Smooth muscle cell (in vitro differentiated cells): ENCODE measurements at regions not wholly inside any gene's neighbourhood (a gene's known extent, or its start where the extent isn't known, plus 50 kb on each side); places are given as distances from the start of the nearest gene placed in this dataset.
A peak's percentile ranks its signal among the peaks of the same experiment; 100 is the strongest.
"Not testable (repeated sequence)": the region's sequence is repeated elsewhere in the genome, so short reads cannot be mapped to it uniquely, and the experiment has no call there.

Source experiments
- DNase-seq: peaks from one replicate; lab custom pipeline; 2025; ENCODE audit not compliant: unreplicated experiment; lab: John Stamatoyannopoulos, UW
- H2AFZ ChIP-seq: fragments of 200-600 bp; sonication (generic); 2 replicates; pipeline ENCODE4 v1.6.0; 2016; ENCODE audit warnings: antibody characterized with exemption, low read depth, mild to moderate bottlenecking
- H3F3A ChIP-seq: fragments of 200-600 bp; sonication (generic); 2 replicates; pipeline ENCODE4 v1.6.0; 2017; ENCODE audit warnings: antibody characterized with exemption, low read depth
- H3K27ac ChIP-seq: fragments of 200-600 bp; sonication (generic); 2 replicates; pipeline ENCODE4 v1.5.1; 2016; ENCODE audit warnings: low read depth, mild to moderate bottlenecking
- H3K27me3 ChIP-seq: fragments of 200-600 bp; sonication (generic); 2 replicates; pipeline ENCODE4 v1.6.1; 2016; ENCODE audit warnings: low read depth, mild to moderate bottlenecking
- H3K36me3 ChIP-seq: fragments of 200-600 bp; sonication (generic); 2 replicates; pipeline ENCODE4 v1.5.1; 2016; ENCODE audit warnings: low read depth
- H3K4me1 ChIP-seq: fragments of 200-600 bp; sonication (generic); 2 replicates; pipeline ENCODE4 v1.5.1; 2016; ENCODE audit warnings: low read depth
- H3K4me2 ChIP-seq: fragments of 200-600 bp; sonication (generic); 2 replicates; pipeline ENCODE4 v1.6.0; 2016; ENCODE audit warnings: mild to moderate bottlenecking
- H3K4me3 ChIP-seq: fragments of 200-600 bp; sonication (generic); 2 replicates; pipeline ENCODE4 v1.5.1; 2016; ENCODE audit warnings: mild to moderate bottlenecking
- H3K79me2 ChIP-seq: fragments of 200-600 bp; sonication (generic); 2 replicates; pipeline ENCODE4 v1.6.0; 2016; ENCODE audit warnings: low read depth, mild to moderate bottlenecking
- H3K9ac ChIP-seq: fragments of 200-600 bp; sonication (generic); 2 replicates; pipeline ENCODE4 v1.6.0; 2016; ENCODE audit warnings: low read depth
- H3K9me3 ChIP-seq: fragments of 200-600 bp; sonication (generic); replicated peaks from 2 replicates; pipeline ENCODE4 v1.5.1; 2016; ENCODE audit warnings: low read depth
- H4K20me1 ChIP-seq: fragments of 200-600 bp; sonication (generic); 2 replicates; pipeline ENCODE4 v1.6.0; 2016; ENCODE audit warnings: low read depth
- CTCF ChIP-seq: fragments of 200-600 bp; sonication (generic); IDR thresholded peaks from 2 replicates; pipeline ENCODE4 v1.5.1; 2017; ENCODE audit warnings: borderline replicate concordance, mild to moderate bottlenecking, antibody characterized with exemption; ENCODE audit not compliant: insufficient read depth, poor library complexity, severe bottlenecking
- WGBS: methylation state at CpG from one replicate; pipeline ENCODE4 v1.1.7; 2016; ENCODE audit warnings: low lambda C conversion rate; 5-methylcytosine and 5-hydroxymethylcytosine counted together

- WGBS: 35% methylated on average over 1 of the region's 1 CpG
Measured at GRCh38 chr6:67952121-67952520, 683.0 kb upstream of the ADGRB3 start.

DNA sequence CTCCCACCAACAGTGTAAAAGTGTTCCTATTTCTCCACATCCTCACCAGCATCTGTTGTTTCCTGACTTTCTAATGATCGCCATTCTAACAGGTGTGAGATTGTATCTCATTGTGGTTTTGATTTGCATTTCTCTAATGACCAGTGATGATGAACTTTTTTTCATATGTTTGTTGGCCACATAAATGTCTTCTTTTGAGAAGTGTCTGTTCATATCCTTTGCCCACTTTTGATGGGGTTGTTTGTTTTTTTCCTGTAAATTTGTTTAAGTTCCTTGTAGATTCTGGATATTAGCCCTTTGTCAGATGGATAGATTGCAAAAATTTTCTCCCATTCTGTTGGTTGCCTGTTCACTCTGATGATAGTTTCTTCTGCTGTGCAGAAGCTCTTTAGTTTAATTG lies 687.3 kb upstream of the ADGRB3 start:
- not testable (repeated sequence) for H3K4me2 ChIP-seq, H2AFZ ChIP-seq, H3K9me3 ChIP-seq, H3K9ac ChIP-seq, H3K4me1 ChIP-seq, H3K4me3 ChIP-seq, H3K27ac ChIP-seq, H3K27me3 ChIP-seq, H3K79me2 ChIP-seq, DNase-seq, H4K20me1 ChIP-seq, H3K36me3 ChIP-seq, H3F3A ChIP-seq
- 81% methylated on average over 1 of the region's 1 CpG for WGBS

More at GRCh38 chr6:67952121-67952520, 683.0 kb upstream of the ADGRB3 start:
- DNase-seq: no peak
- Histone ChIP-seq H3K27me3 (no peaks in the 10 kb centered on the region), H3K4me2 (peak overlapping the region; percentile 36), H3K27ac (no peak overlapping the region), H3F3A (no peaks in the 10 kb centered on the region), H4K20me1 (no peaks in the 10 kb centered on the region), H3K9ac (no peak overlapping the region), H3K9me3 (no peaks in the 10 kb centered on the region), H3K79me2 (no peaks in the 10 kb centered on the region), H3K4me1 (no peaks in the 10 kb centered on the region), H3K4me3 (no peak overlapping the region), H3K36me3 (no peaks in the 10 kb centered on the region), H2AFZ (no peak overlapping the region)
- TF ChIP-seq CTCF: no peak

GRCh38 chr6:67935976-67936477 lies 699.1 kb upstream of the ADGRB3 start:
- H3K27me3 ChIP-seq: no peaks in the 10 kb centered on the region
- H2AFZ ChIP-seq: no peak overlapping the region
- no peak overlapping the region for H3K4me3 ChIP-seq
- WGBS: 80% methylated on average over 2 of the region's 2 CpGs
- no peaks in the 10 kb centered on the region for H3K79me2 ChIP-seq
- H3K4me1 ChIP-seq: no peaks in the 10 kb centered on the region
- no peak for DNase-seq
- H3K27ac ChIP-seq: no peak overlapping the region
- no peaks in the 10 kb centered on the region for H3F3A ChIP-seq
- H3K9ac ChIP-seq: no peak overlapping the region
- no peaks in the 10 kb centered on the region for H3K9me3 ChIP-seq
- no peaks in the 10 kb centered on the region for H3K36me3 ChIP-seq
- no peaks in the 10 kb centered on the region for H4K20me1 ChIP-seq
- H3K4me2 ChIP-seq: no peak overlapping the region
- TF ChIP-seq CTCF: no peak

GRCh38 chr6:67933278-67933677 lies 701.8 kb upstream of the ADGRB3 start:
- no peaks in the 10 kb centered on the region for H3K79me2 ChIP-seq
- no peaks in the 10 kb centered on the region for H3K9me3 ChIP-seq
- no peak overlapping the region for H3K9ac ChIP-seq
- no peaks in the 10 kb centered on the region for H3K27me3 ChIP-seq
- H3K36me3 ChIP-seq: no peaks in the 10 kb centered on the region
- 42% methylated on average over 1 of the region's 1 CpG for whole genome bisulfite sequencing
- H3K4me1 ChIP-seq: no peaks in the 10 kb centered on the region
- no peak for TF ChIP-seq CTCF
- no peak overlapping the region for H3K4me2 ChIP-seq
- H3K27ac ChIP-seq: no peak overlapping the region
- no peaks in the 10 kb centered on the region for H3F3A ChIP-seq
- no peaks in the 10 kb centered on the region for H4K20me1 ChIP-seq
- no peak for DNase-seq
- no peak overlapping the region for H3K4me3 ChIP-seq
- H2AFZ ChIP-seq: no peak overlapping the region

GRCh38 chr6:67922588-67922987 lies 712.5 kb upstream of the ADGRB3 start:
- H4K20me1 ChIP-seq, H3K36me3 ChIP-seq, H3K27ac ChIP-seq, H3K4me1 ChIP-seq, H3K27me3 ChIP-seq, H3K4me2 ChIP-seq, H3F3A ChIP-seq, H2AFZ ChIP-seq, H3K9ac ChIP-seq, DNase-seq, H3K9me3 ChIP-seq, H3K79me2 ChIP-seq, H3K4me3 ChIP-seq: not testable (repeated sequence)
- 80% methylated on average over 2 of the region's 3 CpGs for WGBS

DNA sequence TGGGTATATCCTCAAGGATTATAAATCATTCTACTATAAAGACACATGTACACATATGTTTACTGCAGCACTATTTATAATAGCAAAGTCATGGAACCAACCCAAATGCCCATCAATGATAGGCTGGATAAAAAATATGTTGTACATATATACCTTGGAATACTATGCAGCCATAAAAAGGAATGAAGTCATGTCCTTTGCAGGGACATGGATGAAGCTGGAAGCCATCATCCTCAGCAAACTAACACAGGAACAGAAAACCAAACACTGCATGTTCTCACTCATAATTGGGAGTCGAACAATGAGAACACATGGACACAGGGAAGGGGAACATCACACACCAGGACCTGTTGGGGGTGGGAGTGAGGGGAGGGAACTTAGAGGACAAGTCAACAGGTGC lies 715.0 kb upstream of the ADGRB3 start:
- not testable (repeated sequence) for H3K9me3 ChIP-seq, H3K9ac ChIP-seq, H4K20me1 ChIP-seq, H3K4me3 ChIP-seq, H3K36me3 ChIP-seq, H3K27ac ChIP-seq, H2AFZ ChIP-seq, H3K4me1 ChIP-seq, H3K27me3 ChIP-seq, H3F3A ChIP-seq, H3K79me2 ChIP-seq, DNase-seq, H3K4me2 ChIP-seq
- 92% methylated on average over 1 of the region's 1 CpG for WGBS
